GM12878 (cell line): ENCODE measurements at regions not wholly inside any gene's neighbourhood (a gene's known extent, or its start where the extent isn't known, plus 50 kb on each side); places are given as distances from the start of the nearest gene placed in this dataset.

Source experiments
- ATAC-seq: fragments of 200-7000 bp; cut with Tn5 transposase; 3 replicates; pipeline ENCODE4 v1.9.1; 2020; ENCODE audit warnings: mild to moderate bottlenecking, moderate library complexity
- BruUV-seq: library from RNA; stranded (reverse); fragments of 400-500 nt; replicated peaks from 2 replicates; lab custom pipeline; 2021; lab: Mats Ljungman, UMichigan
- CTCF ChIA-PET: fragments of 300-600 bp; sonication (Branson Sonifier 250); formaldehyde crosslinking; extraction: SDS; loops from one replicate; lab custom pipeline; 2021; ENCODE audit warnings: inconsistent platforms; lab: Yijun Ruan, JAX
- POLR2A ChIA-PET: fragments of 350-600 bp; formaldehyde crosslinking; extraction: SDS; loops from one replicate; lab custom pipeline; 2021; ENCODE audit warnings: inconsistent platforms; lab: Charles Lee
- RAD21 ChIA-PET: fragments of 300-600 bp; sonication (Branson Sonifier 250); formaldehyde crosslinking; loops from one replicate; lab custom pipeline; 2023; ENCODE audit warnings: antibody characterized with exemption; ENCODE audit not compliant: unreplicated experiment; lab: Charles Lee
- SMC1A ChIA-PET: fragments of 300-600 bp; sonication (Branson Sonifier 250); formaldehyde crosslinking; loops from one replicate; lab custom pipeline; 2023; ENCODE audit not compliant: unreplicated experiment, uncharacterized antibody; lab: Charles Lee
- DNase-seq: peaks from one replicate; pipeline ENCODE4 v3.0.0-alpha.2; 2011; ENCODE audit warnings: low read depth, low spot score
- FAIRE-seq: peaks from 3 replicates; lab custom pipeline; 2011; peaks lifted over from hg19 to GRCh38; lab: Jason Lieb, UNC
- H2AFZ ChIP-seq: 2 replicates; pipeline ENCODE4 v1.6.0; 2011; ENCODE audit warnings: low read depth, low read length, control low read depth; ENCODE audit not compliant: control insufficient read depth
- H3K27ac ChIP-seq: 2 replicates; pipeline ENCODE4 v1.5.1; 2011; ENCODE audit warnings: control low read depth; ENCODE audit not compliant: control insufficient read depth, insufficient read depth
- H3K27me3 ChIP-seq, 2 experiments: replicated peaks in 1 of 2; 2 replicates each; pipeline versions ENCODE4 v1.6.0 to v1.6.1; 2011; ENCODE audit warnings: low read length in 1 of 2; ENCODE audit not compliant: control insufficient read depth in 2 of 2, insufficient read depth in 2 of 2
- H3K36me3 ChIP-seq, 2 experiments: 2 replicates each; pipeline ENCODE4 v1.5.1; 2011; ENCODE audit warnings: low read length in 1 of 2; ENCODE audit not compliant: control insufficient read depth in 2 of 2, insufficient read depth in 2 of 2
- H3K4me1 ChIP-seq: 2 replicates; pipeline ENCODE4 v1.6.1; 2011; ENCODE audit warnings: mild to moderate bottlenecking, low read length, moderate library complexity, mixed read lengths; ENCODE audit not compliant: control insufficient read depth, insufficient read depth
- H3K4me2 ChIP-seq: 2 replicates; pipeline ENCODE4 v1.6.0; 2011; ENCODE audit warnings: control low read depth; ENCODE audit not compliant: control insufficient read depth, insufficient read depth
- H3K4me3 ChIP-seq: fragments of 200-600 bp; sonication (generic); 2 replicates; pipeline ENCODE4 v1.5.1; 2016
- H3K79me2 ChIP-seq: 2 replicates; pipeline ENCODE4 v1.6.0; 2011; ENCODE audit warnings: low read length; ENCODE audit not compliant: control insufficient read depth, insufficient read depth
- H3K9ac ChIP-seq: 2 replicates; pipeline ENCODE4 v1.8.0; 2011; ENCODE audit warnings: low read length, control low read depth, mixed read lengths; ENCODE audit not compliant: control insufficient read depth, insufficient read depth
- H3K9me3 ChIP-seq: replicated peaks from 3 replicates; pipeline ENCODE4 v1.5.1; 2011; ENCODE audit warnings: mild to moderate bottlenecking, low read length; ENCODE audit not compliant: control insufficient read depth, insufficient read depth
- H4K20me1 ChIP-seq: 2 replicates; pipeline ENCODE4 v1.6.0; 2011; ENCODE audit not compliant: control insufficient read depth, insufficient read depth
- ATF7 ChIP-seq: fragments of 450-650 bp; IDR thresholded peaks from 2 replicates; pipeline ENCODE4 v1.6.1; 2016; ENCODE audit warnings: low read depth, mild to moderate bottlenecking
- CREM ChIP-seq: IDR thresholded peaks from 2 replicates; pipeline ENCODE4 v1.6.1; 2014; ENCODE audit warnings: antibody characterized with exemption, low read depth
- MYC ChIP-seq: IDR thresholded peaks from 2 replicates; pipeline ENCODE4 v1.6.1; 2011; ENCODE audit warnings: mild to moderate bottlenecking, low read length, moderate library complexity, inconsistent platforms; ENCODE audit not compliant: insufficient read depth, insufficient replicate concordance, insufficient read length, severe bottlenecking
- POLR2A ChIP-seq: IDR thresholded peaks from 2 replicates; pipeline ENCODE4 v1.6.1; 2011; ENCODE audit warnings: low read depth, mild to moderate bottlenecking, low read length
- POLR2AphosphoS2 ChIP-seq: IDR thresholded peaks from 2 replicates; pipeline ENCODE4 v1.6.1; 2011; ENCODE audit warnings: low read depth, mild to moderate bottlenecking, low read length, improper control_type of control experiment, moderate library complexity
- RELA ChIP-seq: fragments of 450-650 bp; IDR thresholded peaks from 2 replicates; pipeline ENCODE4 v1.8.0; 2014; ENCODE audit warnings: borderline replicate concordance; ENCODE audit not compliant: partially characterized antibody
- SMARCA5 ChIP-seq: fragments of 450-650 bp; IDR thresholded peaks from 2 replicates; pipeline ENCODE4 v1.6.1; 2017; ENCODE audit warnings: mild to moderate bottlenecking
- SPI1 ChIP-seq: IDR thresholded peaks from 2 replicates; pipeline ENCODE4 v1.6.1; 2011; ENCODE audit warnings: low read depth, mild to moderate bottlenecking, low read length, moderate library complexity, borderline replicate concordance; ENCODE audit not compliant: insufficient read depth
- ZNF274 ChIP-seq: IDR thresholded peaks from one replicate; pipeline ENCODE4 v1.8.0; 2011; ENCODE audit not compliant: insufficient read length, insufficient read depth
- WGBS: methylation state at CpG from one replicate; pipeline ENCODE4 v1.1.6; 2016; ENCODE audit warnings: low lambda C conversion rate; ENCODE audit not compliant: insufficient replicate concordance, insufficient coverage; ENCODE audit errors: missing lambda C conversion rate; 5-methylcytosine and 5-hydroxymethylcytosine counted together
- in situ Hi-C: fragments of 300-500 bp; cut with MboI; formaldehyde crosslinking; loops from 9 replicates; pipeline ENCODE4 v1.14.3; 2018; ENCODE audit warnings: mixed read lengths
- intact Hi-C: fragments of 100-400 bp; cut with micrococcal nuclease; formaldehyde crosslinking; loops from one replicate; pipeline ENCODE4 v1.14.2; 2022; ENCODE audit not compliant: unreplicated experiment
- TF ChIP-seq, protein P1 (sequence below): fragments of 450-650 bp; IDR thresholded peaks from 2 replicates; pipeline ENCODE4 v1.6.1; 2017; ENCODE audit warnings: low read depth, mild to moderate bottlenecking, moderate library complexity
- TF ChIP-seq, protein P2 (sequence below): fragments of 450-650 bp; IDR thresholded peaks from 2 replicates; pipeline ENCODE4 v1.6.1; 2016; ENCODE audit warnings: mild to moderate bottlenecking, moderate library complexity, borderline replicate concordance

DNA sequence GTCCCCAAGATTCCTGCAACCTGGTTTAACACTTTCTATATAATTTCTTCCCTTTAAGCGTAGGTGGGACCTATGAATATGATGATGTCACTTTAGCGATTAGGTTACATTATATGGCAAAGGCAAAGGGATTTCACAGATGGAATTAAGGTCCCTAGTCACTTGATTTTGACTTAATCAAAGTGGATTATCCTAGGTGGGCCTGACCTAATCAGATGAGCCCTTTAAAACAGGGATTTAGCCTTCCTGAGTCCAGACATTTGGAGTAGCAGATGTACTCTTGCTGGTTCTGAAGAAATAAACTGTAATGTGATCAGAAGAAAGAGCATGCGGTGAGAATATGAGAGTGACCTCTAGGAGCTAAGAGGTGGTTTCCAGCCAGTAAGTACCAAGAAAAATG is 67.8 kb upstream of the LIN7C start:
- H3K4me2 ChIP-seq, result no peak overlapping the region
- ChIA-PET CTCF (interaction anchor here (1.2 kb wide), 1 partner anchor 15 kb away, joined by 4 read pairs; no protein-coding TSS in a partner anchor), POLR2A (no interaction called here), RAD21 (no interaction called here), SMC1A (interaction anchor here (1.3 kb wide), 1 partner anchor 12 kb away, joined by 5 read pairs; no protein-coding TSS in a partner anchor)
- no TSS peak for BruUV-seq
- in situ Hi-C loops (no loop called here), intact Hi-C loops (no loop called here)
- H3K27ac ChIP-seq, result no peak overlapping the region
- 65% methylated on average over 3 of the region's 3 CpGs for WGBS
- DNase-seq, result no peak
- no peaks in the 10 kb centered on the region for H3K79me2 ChIP-seq
- no peak for FAIRE-seq
- no peak overlapping the region for H3K4me3 ChIP-seq
- no peak for ATAC-seq
- H3K9ac ChIP-seq, result no peak overlapping the region
- TF ChIP-seq RELA (no peak), CREM (no peak), ZNF274 (no peak), ATF7 (no peak), POLR2A (no peak), MYC (no peak), SMARCA5 (no peak), SPI1 (no peak), POLR2AphosphoS2 (no peak)
- TF ChIP-seq, protein P1, sequence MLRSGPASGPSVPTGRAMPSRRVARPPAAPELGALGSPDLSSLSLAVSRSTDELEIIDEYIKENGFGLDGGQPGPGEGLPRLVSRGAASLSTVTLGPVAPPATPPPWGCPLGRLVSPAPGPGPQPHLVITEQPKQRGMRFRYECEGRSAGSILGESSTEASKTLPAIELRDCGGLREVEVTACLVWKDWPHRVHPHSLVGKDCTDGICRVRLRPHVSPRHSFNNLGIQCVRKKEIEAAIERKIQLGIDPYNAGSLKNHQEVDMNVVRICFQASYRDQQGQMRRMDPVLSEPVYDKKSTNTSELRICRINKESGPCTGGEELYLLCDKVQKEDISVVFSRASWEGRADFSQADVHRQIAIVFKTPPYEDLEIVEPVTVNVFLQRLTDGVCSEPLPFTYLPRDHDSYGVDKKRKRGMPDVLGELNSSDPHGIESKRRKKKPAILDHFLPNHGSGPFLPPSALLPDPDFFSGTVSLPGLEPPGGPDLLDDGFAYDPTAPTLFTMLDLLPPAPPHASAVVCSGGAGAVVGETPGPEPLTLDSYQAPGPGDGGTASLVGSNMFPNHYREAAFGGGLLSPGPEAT, result no peak
- TF ChIP-seq, protein P2, sequence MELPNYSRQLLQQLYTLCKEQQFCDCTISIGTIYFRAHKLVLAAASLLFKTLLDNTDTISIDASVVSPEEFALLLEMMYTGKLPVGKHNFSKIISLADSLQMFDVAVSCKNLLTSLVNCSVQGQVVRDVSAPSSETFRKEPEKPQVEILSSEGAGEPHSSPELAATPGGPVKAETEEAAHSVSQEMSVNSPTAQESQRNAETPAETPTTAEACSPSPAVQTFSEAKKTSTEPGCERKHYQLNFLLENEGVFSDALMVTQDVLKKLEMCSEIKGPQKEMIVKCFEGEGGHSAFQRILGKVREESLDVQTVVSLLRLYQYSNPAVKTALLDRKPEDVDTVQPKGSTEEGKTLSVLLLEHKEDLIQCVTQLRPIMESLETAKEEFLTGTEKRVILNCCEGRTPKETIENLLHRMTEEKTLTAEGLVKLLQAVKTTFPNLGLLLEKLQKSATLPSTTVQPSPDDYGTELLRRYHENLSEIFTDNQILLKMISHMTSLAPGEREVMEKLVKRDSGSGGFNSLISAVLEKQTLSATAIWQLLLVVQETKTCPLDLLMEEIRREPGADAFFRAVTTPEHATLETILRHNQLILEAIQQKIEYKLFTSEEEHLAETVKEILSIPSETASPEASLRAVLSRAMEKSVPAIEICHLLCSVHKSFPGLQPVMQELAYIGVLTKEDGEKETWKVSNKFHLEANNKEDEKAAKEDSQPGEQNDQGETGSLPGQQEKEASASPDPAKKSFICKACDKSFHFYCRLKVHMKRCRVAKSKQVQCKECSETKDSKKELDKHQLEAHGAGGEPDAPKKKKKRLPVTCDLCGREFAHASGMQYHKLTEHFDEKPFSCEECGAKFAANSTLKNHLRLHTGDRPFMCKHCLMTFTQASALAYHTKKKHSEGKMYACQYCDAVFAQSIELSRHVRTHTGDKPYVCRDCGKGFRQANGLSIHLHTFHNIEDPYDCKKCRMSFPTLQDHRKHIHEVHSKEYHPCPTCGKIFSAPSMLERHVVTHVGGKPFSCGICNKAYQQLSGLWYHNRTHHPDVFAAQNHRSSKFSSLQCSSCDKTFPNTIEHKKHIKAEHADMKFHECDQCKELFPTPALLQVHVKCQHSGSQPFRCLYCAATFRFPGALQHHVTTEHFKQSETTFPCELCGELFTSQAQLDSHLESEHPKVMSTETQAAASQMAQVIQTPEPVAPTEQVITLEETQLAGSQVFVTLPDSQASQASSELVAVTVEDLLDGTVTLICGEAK, result no peak
- no peak overlapping the region for H2AFZ ChIP-seq
- H3K36me3 ChIP-seq, result no peaks in the 10 kb centered on the region
- H3K9me3 ChIP-seq, result no peaks in the 10 kb centered on the region
- no peaks in the 10 kb centered on the region for H3K4me1 ChIP-seq
- H3K27me3 ChIP-seq, result no peaks in the 10 kb centered on the region
- no peaks in the 10 kb centered on the region for H4K20me1 ChIP-seq
